Upper lobe of right lung (tissue), 1 donor: ENCODE measurements at regions not wholly inside any gene's neighbourhood (a gene's known extent, or its start where the extent isn't known, plus 50 kb on each side); places are given as distances from the start of the nearest gene placed in this dataset.
"Not testable (repeated sequence)": the region's sequence is repeated elsewhere in the genome, so short reads cannot be mapped to it uniquely, and the experiment has no call there.

ENCODE experiments used
- ATAC-seq: fragments of 200-7000 bp; cut with Tn5 transposase; one replicate; pipeline ENCODE4 v1.9.1; 2020; ENCODE audit warnings: mild to moderate bottlenecking, moderate library complexity
- DNase-seq: peaks from one replicate; pipeline ENCODE4 v3.0.0-alpha.2; 2020
- H3K27ac ChIP-seq: fragments of 200-600 bp; one replicate; pipeline ENCODE4 v1.8.0; 2022
- H3K27me3 ChIP-seq: fragments of 200-600 bp; one replicate; pipeline ENCODE4 v1.8.0; 2022; ENCODE audit warnings: mild to moderate bottlenecking
- H3K36me3 ChIP-seq: fragments of 200-600 bp; one replicate; pipeline ENCODE4 v1.8.0; 2022
- H3K4me1 ChIP-seq: fragments of 200-600 bp; one replicate; pipeline ENCODE4 v1.8.0; 2022
- H3K4me3 ChIP-seq: fragments of 200-600 bp; one replicate; pipeline ENCODE4 v1.8.0; 2022; ENCODE audit warnings: mild to moderate bottlenecking
- H3K9me3 ChIP-seq: fragments of 200-600 bp; one replicate; pipeline ENCODE4 v1.8.0; 2022
- CTCF ChIP-seq: fragments of 200-600 bp; IDR thresholded peaks from one replicate; pipeline ENCODE4 v1.8.0; 2022; ENCODE audit warnings: antibody characterized with exemption
- intact Hi-C: fragments of 100-400 bp; cut with DNase I; formaldehyde crosslinking; loops from one replicate; pipeline ENCODE4 v1.11.0; 2022
- donor health status: DM: no; HTN: yes; CAD: no; lungs with severe emphysema.

- TF ChIP-seq CTCF: no peak
- Histone ChIP-seq H3K27me3 (no peaks in the 10 kb centered on the region), H3K4me1 (no peaks in the 10 kb centered on the region), H3K4me3 (no peak overlapping the region), H3K36me3 (no peaks in the 10 kb centered on the region), H3K9me3 (no peaks in the 10 kb centered on the region), H3K27ac (no peak overlapping the region)
- no peak for ATAC-seq
- DNase-seq: no peak
- intact Hi-C loops: no loop called here
Measured at GRCh38 chr1:88341447-88341846, 342.6 kb upstream of the PKN2 start.

GRCh38 chr1:88342081-88342480 lies 342.0 kb upstream of the PKN2 start:
- DNase-seq, H3K9me3 ChIP-seq, H3K4me3 ChIP-seq, H3K27ac ChIP-seq, H3K27me3 ChIP-seq, ATAC-seq, H3K36me3 ChIP-seq, intact Hi-C loops, H3K4me1 ChIP-seq: not testable (repeated sequence)

GRCh38 chr1:88350648-88351047 lies 333.4 kb upstream of the PKN2 start:
- Histone ChIP-seq H3K4me1 (no peaks in the 10 kb centered on the region), H3K27me3 (no peaks in the 10 kb centered on the region), H3K36me3 (no peaks in the 10 kb centered on the region), H3K27ac (no peak overlapping the region), H3K4me3 (no peak overlapping the region), H3K9me3 (no peaks in the 10 kb centered on the region)
- no peak for ATAC-seq
- DNase-seq: no peak
- no peak for TF ChIP-seq CTCF
- intact Hi-C loops: no loop called here

GRCh38 chr1:88351960-88352359 lies 332.1 kb upstream of the PKN2 start:
- no peaks in the 10 kb centered on the region for H3K9me3 ChIP-seq
- DNase-seq: no peak
- no peak overlapping the region for H3K27ac ChIP-seq
- no peak for TF ChIP-seq CTCF
- no peaks in the 10 kb centered on the region for H3K4me1 ChIP-seq
- no peaks in the 10 kb centered on the region for H3K27me3 ChIP-seq
- no peaks in the 10 kb centered on the region for H3K36me3 ChIP-seq
- intact Hi-C loops: no loop called here
- no peak for ATAC-seq
- no peak overlapping the region for H3K4me3 ChIP-seq

- Histone ChIP-seq H3K4me3 (no peak overlapping the region), H3K27me3 (no peaks in the 10 kb centered on the region), H3K9me3 (no peaks in the 10 kb centered on the region), H3K4me1 (no peaks in the 10 kb centered on the region), H3K36me3 (no peaks in the 10 kb centered on the region), H3K27ac (no peak overlapping the region)
- DNase-seq (no peak), ATAC-seq (no peak)
- intact Hi-C loops: no loop called here
- no peak for TF ChIP-seq CTCF
Measured at GRCh38 chr1:88354256-88354655, 329.8 kb upstream of the PKN2 start.

GRCh38 chr1:88357729-88358128 lies 326.3 kb upstream of the PKN2 start:
- Histone ChIP-seq H3K4me1 (no peaks in the 10 kb centered on the region), H3K36me3 (no peaks in the 10 kb centered on the region), H3K27ac (no peak overlapping the region), H3K27me3 (no peaks in the 10 kb centered on the region), H3K4me3 (no peak overlapping the region), H3K9me3 (no peaks in the 10 kb centered on the region)
- TF ChIP-seq CTCF: no peak
- intact Hi-C loops: no loop called here
- DNase-seq: no peak
- ATAC-seq: no peak
